Lower leg skin (tissue), 3 donors: ENCODE measurements at regions not wholly inside any gene's neighbourhood (a gene's known extent, or its start where the extent isn't known, plus 50 kb on each side); places are given as distances from the start of the nearest gene placed in this dataset.
"Not testable (repeated sequence)": the region's sequence is repeated elsewhere in the genome, so short reads cannot be mapped to it uniquely, and the experiment has no call there.

Experiments used
- CTCF ChIP-seq, 3 donors: fragments of 450-650 bp; IDR thresholded peaks; one replicate each; pipeline ENCODE4 v1.5.1; 2016; ENCODE audit warnings: antibody characterized with exemption in 3 of 3, mild to moderate bottlenecking in 3 of 3, moderate library complexity in 2 of 3
- POLR2A ChIP-seq, 2 donors: fragments of 450-650 bp; IDR thresholded peaks; one replicate each; pipeline ENCODE4 v1.6.1; 2016 to 2017; ENCODE audit warnings: antibody characterized with exemption in 2 of 2, mild to moderate bottlenecking in 1 of 2, moderate library complexity in 1 of 2

DNA sequence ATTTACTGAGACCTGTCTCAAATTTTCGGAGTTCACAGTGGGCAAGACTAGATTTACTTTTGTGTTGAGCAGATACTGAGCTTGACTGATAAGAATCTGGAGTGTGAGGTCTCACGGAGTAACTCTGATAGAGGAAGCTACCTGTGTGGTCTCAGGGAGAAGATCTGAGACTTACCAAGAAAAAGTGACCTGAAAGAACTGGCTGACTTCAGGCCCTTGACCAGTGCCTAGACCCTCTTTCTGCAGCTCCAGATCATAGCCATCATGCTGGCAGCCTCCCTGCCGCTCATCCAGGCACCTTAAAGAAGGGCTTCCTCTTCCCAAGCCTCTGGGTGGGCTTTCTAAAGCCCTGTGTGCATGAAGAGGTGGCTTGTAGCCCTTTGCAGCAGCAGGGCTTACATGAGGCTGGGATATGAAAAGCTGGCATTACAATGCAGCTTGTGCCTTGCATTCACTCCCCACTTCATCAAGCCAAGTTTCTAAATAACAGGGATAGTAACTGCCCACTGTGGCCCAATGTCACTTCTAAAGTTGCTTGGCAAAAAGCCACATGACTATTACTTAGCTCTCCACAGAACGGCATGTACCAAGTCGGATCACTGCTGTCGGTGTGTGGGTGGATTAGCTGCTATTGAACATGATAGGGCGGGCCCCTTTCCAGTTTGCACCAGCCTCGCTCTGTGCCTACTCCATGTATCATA lies 115.3 kb upstream of the NBPF26 start:
- TF ChIP-seq CTCF, POLR2A (IDR thresholded peaks at IDR 0.05): not testable (repeated sequence)
